Esophagus muscularis mucosa (tissue), 4 donors: ENCODE measurements at regions not wholly inside any gene's neighbourhood (a gene's known extent, or its start where the extent isn't known, plus 50 kb on each side); places are given as distances from the start of the nearest gene placed in this dataset.

Experiments
- EP300 ChIP-seq: sonication (generic); formaldehyde crosslinking; IDR thresholded peaks from one replicate; pipeline ENCODE4 v1.6.1; 2017; ENCODE audit warnings: antibody characterized with exemption
- POLR2A ChIP-seq: fragments of 450-650 bp; IDR thresholded peaks from one replicate; pipeline ENCODE4 v1.6.1; 2017; ENCODE audit warnings: antibody characterized with exemption, moderate library complexity, mild to moderate bottlenecking, low read depth
- POLR2AphosphoS5 ChIP-seq, 2 donors: sonication (generic); formaldehyde crosslinking; IDR thresholded peaks; one replicate each; pipeline ENCODE4 v1.6.1; 2017; ENCODE audit warnings: antibody characterized with exemption in 2 of 2
- TF ChIP-seq, protein P1 (sequence below), 3 experiments: fragments of 200-600 bp in 2 of 3; fragments of 450-650 bp in 1 of 3; sonication (generic) in 2 of 3; IDR thresholded peaks; one replicate each; pipeline ENCODE4 v1.5.1; 2017 to 2019; ENCODE audit warnings: antibody characterized with exemption in 3 of 3, mild to moderate bottlenecking in 2 of 3, moderate library complexity in 1 of 3

- TF ChIP-seq, protein P1, sequence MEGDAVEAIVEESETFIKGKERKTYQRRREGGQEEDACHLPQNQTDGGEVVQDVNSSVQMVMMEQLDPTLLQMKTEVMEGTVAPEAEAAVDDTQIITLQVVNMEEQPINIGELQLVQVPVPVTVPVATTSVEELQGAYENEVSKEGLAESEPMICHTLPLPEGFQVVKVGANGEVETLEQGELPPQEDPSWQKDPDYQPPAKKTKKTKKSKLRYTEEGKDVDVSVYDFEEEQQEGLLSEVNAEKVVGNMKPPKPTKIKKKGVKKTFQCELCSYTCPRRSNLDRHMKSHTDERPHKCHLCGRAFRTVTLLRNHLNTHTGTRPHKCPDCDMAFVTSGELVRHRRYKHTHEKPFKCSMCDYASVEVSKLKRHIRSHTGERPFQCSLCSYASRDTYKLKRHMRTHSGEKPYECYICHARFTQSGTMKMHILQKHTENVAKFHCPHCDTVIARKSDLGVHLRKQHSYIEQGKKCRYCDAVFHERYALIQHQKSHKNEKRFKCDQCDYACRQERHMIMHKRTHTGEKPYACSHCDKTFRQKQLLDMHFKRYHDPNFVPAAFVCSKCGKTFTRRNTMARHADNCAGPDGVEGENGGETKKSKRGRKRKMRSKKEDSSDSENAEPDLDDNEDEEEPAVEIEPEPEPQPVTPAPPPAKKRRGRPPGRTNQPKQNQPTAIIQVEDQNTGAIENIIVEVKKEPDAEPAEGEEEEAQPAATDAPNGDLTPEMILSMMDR (IDR thresholded peaks at IDR 0.05): no peak
- TF ChIP-seq POLR2A (no peak), EP300 (no peak), POLR2AphosphoS5 (IDR thresholded peaks at IDR 0.05) (no peak)
Observed at GRCh38 chr9:75718677-75719076, 171.8 kb upstream of the PCSK5 start.
